PC-3 (cell line): ENCODE measurements at regions not wholly inside any gene's neighbourhood (a gene's known extent, or its start where the extent isn't known, plus 50 kb on each side); places are given as distances from the start of the nearest gene placed in this dataset.

Experiments
- EZH2 ChIP-seq: fragments of 300-600 bp; sonication (generic); IDR thresholded peaks from one replicate; pipeline ENCODE4 v1.6.1; 2017; ENCODE audit warnings: antibody characterized with exemption, mild to moderate bottlenecking, low read length; ENCODE audit not compliant: unreplicated experiment
- TF ChIP-seq, protein P1 (sequence below): fragments of 300-600 bp; sonication (generic); conservative IDR thresholded peaks from 2 replicates; pipeline ENCODE4 v1.5.1; 2017; ENCODE audit warnings: antibody characterized with exemption, low read depth, mild to moderate bottlenecking, low read length

DNA sequence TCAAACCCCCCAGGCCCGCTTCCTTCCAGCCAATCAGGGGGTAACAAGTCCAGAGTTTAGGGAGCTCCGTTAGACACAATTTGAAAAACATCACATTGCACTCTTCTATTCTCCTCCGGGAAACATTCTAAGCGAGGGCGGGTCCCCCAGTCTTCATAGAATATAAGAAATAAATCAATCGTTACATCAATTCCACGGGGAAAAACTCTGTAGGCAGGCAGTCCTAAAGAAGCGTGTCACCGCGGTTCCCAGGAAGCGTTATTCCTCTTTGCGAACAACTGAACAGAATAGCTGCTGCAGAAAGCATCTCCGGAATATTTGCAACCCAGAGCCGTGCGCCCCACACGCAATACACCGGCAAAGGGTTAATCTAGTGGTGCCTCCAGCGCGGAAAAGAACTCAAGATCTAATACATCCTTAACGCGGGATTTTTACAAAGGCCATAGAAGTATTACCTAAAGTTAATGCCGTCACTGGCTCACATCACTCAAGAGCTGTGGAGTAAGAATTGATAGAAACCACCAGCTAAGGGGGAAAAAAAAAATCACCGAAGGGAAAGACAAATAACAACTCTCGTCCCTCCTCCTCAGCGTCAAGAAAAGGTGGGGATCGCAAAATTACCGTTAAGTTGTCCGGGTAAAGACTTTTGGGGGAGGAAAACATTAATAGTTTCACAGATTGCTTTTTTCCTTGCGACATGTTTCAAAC is 65.1 kb downstream of the KCNRG start:
- TF ChIP-seq, protein P1, sequence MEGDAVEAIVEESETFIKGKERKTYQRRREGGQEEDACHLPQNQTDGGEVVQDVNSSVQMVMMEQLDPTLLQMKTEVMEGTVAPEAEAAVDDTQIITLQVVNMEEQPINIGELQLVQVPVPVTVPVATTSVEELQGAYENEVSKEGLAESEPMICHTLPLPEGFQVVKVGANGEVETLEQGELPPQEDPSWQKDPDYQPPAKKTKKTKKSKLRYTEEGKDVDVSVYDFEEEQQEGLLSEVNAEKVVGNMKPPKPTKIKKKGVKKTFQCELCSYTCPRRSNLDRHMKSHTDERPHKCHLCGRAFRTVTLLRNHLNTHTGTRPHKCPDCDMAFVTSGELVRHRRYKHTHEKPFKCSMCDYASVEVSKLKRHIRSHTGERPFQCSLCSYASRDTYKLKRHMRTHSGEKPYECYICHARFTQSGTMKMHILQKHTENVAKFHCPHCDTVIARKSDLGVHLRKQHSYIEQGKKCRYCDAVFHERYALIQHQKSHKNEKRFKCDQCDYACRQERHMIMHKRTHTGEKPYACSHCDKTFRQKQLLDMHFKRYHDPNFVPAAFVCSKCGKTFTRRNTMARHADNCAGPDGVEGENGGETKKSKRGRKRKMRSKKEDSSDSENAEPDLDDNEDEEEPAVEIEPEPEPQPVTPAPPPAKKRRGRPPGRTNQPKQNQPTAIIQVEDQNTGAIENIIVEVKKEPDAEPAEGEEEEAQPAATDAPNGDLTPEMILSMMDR: no peak
- TF ChIP-seq EZH2: no peak
